HEK293 (cell line): ENCODE measurements at regions not wholly inside any gene's neighbourhood (a gene's known extent, or its start where the extent isn't known, plus 50 kb on each side); places are given as distances from the start of the nearest gene placed in this dataset.

ENCODE experiments used
- CTCF ChIA-PET: fragments of 350-600 bp; formaldehyde crosslinking; extraction: SDS; loops from one replicate; lab custom pipeline; 2021; ENCODE audit warnings: antibody characterized with exemption; lab: Yijun Ruan, JAX
- POLR2A ChIA-PET: fragments of 300-600 bp; formaldehyde crosslinking; extraction: SDS; loops from one replicate; lab custom pipeline; 2020; ENCODE audit warnings: antibody characterized with exemption, inconsistent platforms; lab: Yijun Ruan, JAX
- H3K27ac ChIP-seq: fragments of 200-500 bp; sonication (Bioruptor generic); 2 replicates; pipeline ENCODE4 v1.5.1; 2014; ENCODE audit warnings: low read depth, low read length, control low read depth, inconsistent platforms; ENCODE audit errors: extremely low read depth
- H3K36me3 ChIP-seq, 2 experiments: fragments of 200-500 bp in 1 of 2; sonication (Bioruptor generic) in 1 of 2; 1 replicate in 1 of 2; 2 replicates in 1 of 2; pipeline ENCODE4 v1.5.1; 2014 to 2017; ENCODE audit warnings: inconsistent platforms in 2 of 2, low read length in 2 of 2; ENCODE audit not compliant: control insufficient read depth in 2 of 2, insufficient read depth in 1 of 2
- H3K4me1 ChIP-seq: fragments of 200-500 bp; sonication (Bioruptor generic); 2 replicates; pipeline ENCODE4 v1.5.1; 2014; ENCODE audit warnings: mild to moderate bottlenecking, low read length, inconsistent platforms; ENCODE audit not compliant: control insufficient read depth, insufficient read depth
- H3K4me3 ChIP-seq: 2 replicates; pipeline ENCODE4 v1.5.1; 2011; ENCODE audit warnings: low read depth, mild to moderate bottlenecking, control low read depth, low read length, moderate library complexity
- H3K9me3 ChIP-seq: fragments of 200-500 bp; sonication (Bioruptor generic); 2 replicates; pipeline ENCODE4 v1.5.1; 2014; ENCODE audit warnings: low read depth, low read length, inconsistent platforms; ENCODE audit not compliant: control insufficient read depth, insufficient read depth
- HIC1 ChIP-seq: fragments of 450-650 bp; formaldehyde crosslinking; IDR thresholded peaks from 2 replicates; pipeline ENCODE4 v1.5.1; 2016; ENCODE audit warnings: missing biosample characterization, missing genetic modification characterization
- HOXD13 ChIP-seq: sonication (generic); formaldehyde crosslinking; IDR thresholded peaks from 2 replicates; pipeline ENCODE4 v1.8.0; 2022; ENCODE audit warnings: missing genetic modification reagents, borderline replicate concordance
- KLF10 ChIP-seq: fragments of 450-650 bp; IDR thresholded peaks from 2 replicates; pipeline ENCODE4 v1.5.1; 2018; ENCODE audit warnings: missing biosample characterization, mild to moderate bottlenecking, missing genetic modification characterization
- MEIS1 ChIP-seq: sonication (generic); formaldehyde crosslinking; IDR thresholded peaks from 2 replicates; pipeline ENCODE4 v1.8.1; 2022; ENCODE audit warnings: missing genetic modification reagents, mild to moderate bottlenecking, borderline replicate concordance
- PBX3 ChIP-seq: sonication (generic); formaldehyde crosslinking; IDR thresholded peaks from 2 replicates; pipeline ENCODE4 v1.8.1; 2022; ENCODE audit warnings: mild to moderate bottlenecking, moderate library complexity, missing genetic modification reagents
- PRDM2 ChIP-seq: fragments of 450-650 bp; formaldehyde crosslinking; IDR thresholded peaks from 2 replicates; pipeline ENCODE4 v1.5.1; 2016; ENCODE audit warnings: missing biosample characterization, missing genetic modification characterization, borderline replicate concordance
- YY2 ChIP-seq: fragments of 450-650 bp; formaldehyde crosslinking; IDR thresholded peaks from 2 replicates; pipeline ENCODE4 v1.5.1; 2016; ENCODE audit warnings: missing biosample characterization, missing genetic modification characterization
- ZBTB20 ChIP-seq: fragments of 450-650 bp; formaldehyde crosslinking; IDR thresholded peaks from 2 replicates; pipeline ENCODE4 v1.5.1; 2016; ENCODE audit warnings: missing biosample characterization, missing genetic modification characterization
- ZNF202 ChIP-seq: fragments of 450-650 bp; formaldehyde crosslinking; IDR thresholded peaks from 2 replicates; pipeline ENCODE4 v1.5.1; 2016; ENCODE audit warnings: missing biosample characterization, missing genetic modification characterization, borderline replicate concordance
- ZNF214 ChIP-seq: fragments of 450-650 bp; formaldehyde crosslinking; IDR thresholded peaks from 2 replicates; pipeline ENCODE4 v1.5.1; 2017; ENCODE audit warnings: missing biosample characterization, mild to moderate bottlenecking, missing genetic modification characterization, borderline replicate concordance
- ZNF654 ChIP-seq: fragments of 450-650 bp; formaldehyde crosslinking; IDR thresholded peaks from 2 replicates; pipeline ENCODE4 v1.5.1; 2016; ENCODE audit warnings: low read depth, missing biosample characterization, missing genetic modification characterization
- ZNF664 ChIP-seq: fragments of 450-650 bp; formaldehyde crosslinking; IDR thresholded peaks from 2 replicates; pipeline ENCODE4 v1.5.1; 2016; ENCODE audit warnings: missing biosample characterization, missing genetic modification characterization
- TF ChIP-seq, protein P1 (sequence below): fragments of 450-650 bp; formaldehyde crosslinking; IDR thresholded peaks from 2 replicates; pipeline ENCODE4 v1.5.1; 2017; ENCODE audit warnings: missing biosample characterization, missing genetic modification characterization
- TF ChIP-seq, protein P2 (sequence below): fragments of 450-650 bp; formaldehyde crosslinking; conservative IDR thresholded peaks from 2 replicates; pipeline ENCODE4 v1.5.1; 2016; ENCODE audit warnings: low read depth, missing biosample characterization, missing genetic modification characterization
- TF ChIP-seq, protein P3 (sequence below): fragments of 450-650 bp; formaldehyde crosslinking; IDR thresholded peaks from 2 replicates; pipeline ENCODE4 v1.5.1; 2016; ENCODE audit warnings: missing biosample characterization, missing genetic modification characterization

DNA sequence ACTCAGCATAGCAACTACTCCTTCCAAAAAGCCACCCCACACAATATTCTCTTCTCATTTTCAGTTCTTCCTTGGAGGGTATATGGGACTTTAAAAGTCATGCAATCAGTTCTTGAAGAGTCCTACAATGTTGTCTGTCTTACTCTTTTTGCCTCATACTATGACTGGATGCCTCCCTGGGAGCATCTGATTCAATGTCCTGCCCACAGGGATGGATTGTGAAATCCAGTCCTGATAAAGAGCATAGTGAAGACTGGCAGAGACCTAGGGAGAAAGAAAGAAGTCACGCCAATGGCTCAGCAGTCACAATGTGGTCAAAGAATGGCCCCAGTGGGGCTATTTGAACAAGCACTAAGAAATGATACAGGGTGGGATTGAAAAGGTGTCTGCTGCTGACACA is 155.1 kb upstream of the SERPINE2 start:
- H3K4me3 ChIP-seq = no peak overlapping the region
- no peak for TF ChIP-seq PRDM2 (tag by site-specific recombination)
- TF ChIP-seq, protein P1, sequence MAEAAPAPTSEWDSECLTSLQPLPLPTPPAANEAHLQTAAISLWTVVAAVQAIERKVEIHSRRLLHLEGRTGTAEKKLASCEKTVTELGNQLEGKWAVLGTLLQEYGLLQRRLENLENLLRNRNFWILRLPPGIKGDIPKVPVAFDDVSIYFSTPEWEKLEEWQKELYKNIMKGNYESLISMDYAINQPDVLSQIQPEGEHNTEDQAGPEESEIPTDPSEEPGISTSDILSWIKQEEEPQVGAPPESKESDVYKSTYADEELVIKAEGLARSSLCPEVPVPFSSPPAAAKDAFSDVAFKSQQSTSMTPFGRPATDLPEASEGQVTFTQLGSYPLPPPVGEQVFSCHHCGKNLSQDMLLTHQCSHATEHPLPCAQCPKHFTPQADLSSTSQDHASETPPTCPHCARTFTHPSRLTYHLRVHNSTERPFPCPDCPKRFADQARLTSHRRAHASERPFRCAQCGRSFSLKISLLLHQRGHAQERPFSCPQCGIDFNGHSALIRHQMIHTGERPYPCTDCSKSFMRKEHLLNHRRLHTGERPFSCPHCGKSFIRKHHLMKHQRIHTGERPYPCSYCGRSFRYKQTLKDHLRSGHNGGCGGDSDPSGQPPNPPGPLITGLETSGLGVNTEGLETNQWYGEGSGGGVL = no peak
- TF ChIP-seq MEIS1 (CRISPR knock-in tag) = no peak
- no peak for TF ChIP-seq ZNF202 (tag by site-specific recombination)
- TF ChIP-seq ZBTB20 (tag by site-specific recombination) = no peak
- TF ChIP-seq ZNF214 (tag by site-specific recombination) = no peak
- no peak for TF ChIP-seq ZNF654
- TF ChIP-seq HIC1 = no peak
- TF ChIP-seq, protein P2, sequence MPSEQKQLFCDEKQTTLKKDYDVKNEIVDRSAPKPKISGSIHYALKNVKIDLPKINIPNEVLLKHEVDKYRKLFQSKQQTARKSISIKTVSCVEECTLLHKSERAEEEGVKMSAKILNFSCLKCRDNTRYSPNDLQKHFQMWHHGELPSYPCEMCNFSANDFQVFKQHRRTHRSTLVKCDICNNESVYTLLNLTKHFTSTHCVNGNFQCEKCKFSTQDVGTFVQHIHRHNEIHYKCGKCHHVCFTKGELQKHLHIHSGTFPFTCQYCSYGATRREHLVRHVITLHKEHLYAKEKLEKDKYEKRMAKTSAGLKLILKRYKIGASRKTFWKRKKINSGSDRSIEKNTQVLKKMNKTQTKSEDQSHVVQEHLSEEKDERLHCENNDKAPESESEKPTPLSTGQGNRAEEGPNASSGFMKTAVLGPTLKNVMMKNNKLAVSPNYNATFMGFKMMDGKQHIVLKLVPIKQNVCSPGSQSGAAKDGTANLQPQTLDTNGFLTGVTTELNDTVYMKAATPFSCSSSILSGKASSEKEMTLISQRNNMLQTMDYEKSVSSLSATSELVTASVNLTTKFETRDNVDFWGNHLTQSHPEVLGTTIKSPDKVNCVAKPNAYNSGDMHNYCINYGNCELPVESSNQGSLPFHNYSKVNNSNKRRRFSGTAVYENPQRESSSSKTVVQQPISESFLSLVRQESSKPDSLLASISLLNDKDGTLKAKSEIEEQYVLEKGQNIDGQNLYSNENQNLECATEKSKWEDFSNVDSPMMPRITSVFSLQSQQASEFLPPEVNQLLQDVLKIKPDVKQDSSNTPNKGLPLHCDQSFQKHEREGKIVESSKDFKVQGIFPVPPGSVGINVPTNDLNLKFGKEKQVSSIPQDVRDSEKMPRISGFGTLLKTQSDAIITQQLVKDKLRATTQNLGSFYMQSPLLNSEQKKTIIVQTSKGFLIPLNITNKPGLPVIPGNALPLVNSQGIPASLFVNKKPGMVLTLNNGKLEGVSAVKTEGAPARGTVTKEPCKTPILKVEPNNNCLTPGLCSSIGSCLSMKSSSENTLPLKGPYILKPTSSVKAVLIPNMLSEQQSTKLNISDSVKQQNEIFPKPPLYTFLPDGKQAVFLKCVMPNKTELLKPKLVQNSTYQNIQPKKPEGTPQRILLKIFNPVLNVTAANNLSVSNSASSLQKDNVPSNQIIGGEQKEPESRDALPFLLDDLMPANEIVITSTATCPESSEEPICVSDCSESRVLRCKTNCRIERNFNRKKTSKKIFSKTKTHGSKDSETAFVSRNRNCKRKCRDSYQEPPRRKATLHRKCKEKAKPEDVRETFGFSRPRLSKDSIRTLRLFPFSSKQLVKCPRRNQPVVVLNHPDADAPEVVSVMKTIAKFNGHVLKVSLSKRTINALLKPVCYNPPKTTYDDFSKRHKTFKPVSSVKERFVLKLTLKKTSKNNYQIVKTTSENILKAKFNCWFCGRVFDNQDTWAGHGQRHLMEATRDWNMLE (tag by site-specific recombination) = no peak
- TF ChIP-seq, protein P3, sequence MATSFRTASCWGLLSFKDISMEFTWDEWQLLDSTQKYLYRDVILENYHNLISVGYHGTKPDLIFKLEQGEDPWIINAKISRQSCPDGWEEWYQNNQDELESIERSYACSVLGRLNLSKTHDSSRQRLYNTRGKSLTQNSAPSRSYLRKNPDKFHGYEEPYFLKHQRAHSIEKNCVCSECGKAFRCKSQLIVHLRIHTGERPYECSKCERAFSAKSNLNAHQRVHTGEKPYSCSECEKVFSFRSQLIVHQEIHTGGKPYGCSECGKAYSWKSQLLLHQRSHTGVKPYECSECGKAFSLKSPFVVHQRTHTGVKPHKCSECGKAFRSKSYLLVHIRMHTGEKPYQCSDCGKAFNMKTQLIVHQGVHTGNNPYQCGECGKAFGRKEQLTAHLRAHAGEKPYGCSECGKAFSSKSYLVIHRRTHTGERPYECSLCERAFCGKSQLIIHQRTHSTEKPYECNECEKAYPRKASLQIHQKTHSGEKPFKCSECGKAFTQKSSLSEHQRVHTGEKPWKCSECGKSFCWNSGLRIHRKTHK (tag by site-specific recombination) = no peak
- no peak for TF ChIP-seq YY2 (tag by site-specific recombination)
- TF ChIP-seq KLF10 = no peak
- TF ChIP-seq ZNF664 (tag by site-specific recombination) = no peak
- no peak for TF ChIP-seq HOXD13 (CRISPR knock-in tag)
- no peak for TF ChIP-seq PBX3 (CRISPR knock-in tag)
- H3K9me3 ChIP-seq = no peaks in the 10 kb centered on the region
- ChIA-PET POLR2A (no interaction called here), CTCF (no interaction called here)
- H3K27ac ChIP-seq = no peak overlapping the region
- no peaks in the 10 kb centered on the region for H3K36me3 ChIP-seq
- H3K4me1 ChIP-seq = no peaks in the 10 kb centered on the region
